ENCODE measurements at regions not wholly inside any gene's neighbourhood (a gene's known extent, or its start where the extent isn't known, plus 50 kb on each side); places are given as distances from the start of the nearest gene placed in this dataset.

- no peak for DNase-seq
- intact Hi-C loops (cut with DNase I), result no loop called here
- Histone ChIP-seq H3K27ac (no peak overlapping the region), H3K36me3 (no peaks in the 10 kb centered on the region), H3K27me3 (ENCODE audit: low read depth) (no peaks in the 10 kb centered on the region), H3K4me1 (no peaks in the 10 kb centered on the region), H3K4me3 (no peak overlapping the region), H3K9me3 (peaks cover 20% of the 10 kb centered on the region)
- no peak for TF ChIP-seq CTCF (IDR thresholded peaks at IDR 0.05)
- ATAC-seq, result no peak
These were observed 358.2 kb downstream of the RBM43 start for GRCh38 chr2:150903461-150903860.

GRCh38 chr2:150903055-150903454 lies 358.6 kb downstream of the RBM43 start:
- Histone ChIP-seq H3K9me3 (peaks cover 20% of the 10 kb centered on the region), H3K36me3 (no peaks in the 10 kb centered on the region), H3K27ac (no peak overlapping the region), H3K27me3 (ENCODE audit: low read depth) (no peaks in the 10 kb centered on the region), H3K4me3 (no peak overlapping the region), H3K4me1 (no peaks in the 10 kb centered on the region)
- ATAC-seq (no peak), DNase-seq (no peak)
- intact Hi-C loops (cut with DNase I), result no loop called here
- TF ChIP-seq CTCF (IDR thresholded peaks at IDR 0.05), result no peak

DNA sequence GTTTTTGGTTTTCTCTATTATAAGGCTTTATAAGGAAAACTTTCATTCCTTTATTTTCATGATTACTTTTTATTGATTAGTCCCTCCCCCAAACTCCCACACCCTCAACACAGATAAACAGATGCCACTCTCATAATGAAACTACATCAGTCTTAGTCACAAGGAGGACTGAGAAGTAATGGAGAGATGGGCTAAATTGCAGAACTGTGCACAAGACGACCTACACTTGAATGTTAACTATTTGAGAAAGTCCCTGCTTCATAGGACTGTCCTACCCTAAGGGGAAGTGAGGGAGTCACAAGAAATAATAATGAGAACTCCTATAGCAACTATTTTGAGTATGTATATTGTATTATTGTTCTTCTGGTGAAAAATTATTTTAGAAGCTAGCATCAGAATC lies 360.8 kb downstream of the RBM43 start:
- Histone ChIP-seq H3K36me3 (no peaks in the 10 kb centered on the region), H3K4me1 (no peaks in the 10 kb centered on the region), H3K27me3 (ENCODE audit: low read depth) (no peaks in the 10 kb centered on the region), H3K4me3 (no peak overlapping the region), H3K27ac (no peak overlapping the region), H3K9me3 (peaks cover 20% of the 10 kb centered on the region)
- intact Hi-C loops (cut with DNase I), result no loop called here
- TF ChIP-seq CTCF (IDR thresholded peaks at IDR 0.05), result no peak
- DNase-seq (no peak), ATAC-seq (no peak)

GRCh38 chr2:150895968-150896367 lies 365.7 kb downstream of the RBM43 start:
- Histone ChIP-seq H3K27ac (no peak overlapping the region), H3K36me3 (no peaks in the 10 kb centered on the region), H3K4me3 (no peak overlapping the region), H3K4me1 (no peaks in the 10 kb centered on the region), H3K9me3 (peaks cover 4% of the 10 kb centered on the region), H3K27me3 (ENCODE audit: low read depth) (no peaks in the 10 kb centered on the region)
- DNase-seq, result no peak
- ATAC-seq, result no peak
- intact Hi-C loops (cut with DNase I), result no loop called here
- no peak for TF ChIP-seq CTCF (IDR thresholded peaks at IDR 0.05)

DNA sequence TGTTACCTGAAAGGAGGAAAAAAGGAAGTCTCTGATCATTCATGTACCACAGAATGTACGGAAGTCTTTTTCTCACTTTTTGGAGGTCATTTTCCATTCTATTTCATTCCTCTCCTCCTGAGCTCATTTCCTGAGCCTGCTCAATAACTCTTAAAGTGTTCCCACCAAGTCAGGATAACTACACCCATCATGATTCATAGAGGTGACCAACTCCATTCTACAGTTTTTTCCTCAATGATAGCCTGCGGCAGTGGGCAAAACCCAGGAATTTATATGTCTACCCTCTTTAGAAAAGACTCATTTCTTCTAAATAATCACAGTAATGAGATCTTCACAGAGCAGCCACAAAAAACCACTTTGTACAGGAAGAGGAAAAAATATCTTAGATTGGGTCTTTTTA lies 372.5 kb downstream of the RBM43 start:
- DNase-seq (no peak), ATAC-seq (no peak)
- Histone ChIP-seq H3K9me3 (no peaks in the 10 kb centered on the region), H3K27ac (no peak overlapping the region), H3K36me3 (no peaks in the 10 kb centered on the region), H3K4me1 (no peaks in the 10 kb centered on the region), H3K4me3 (no peak overlapping the region), H3K27me3 (ENCODE audit: low read depth) (no peaks in the 10 kb centered on the region)
- no peak for TF ChIP-seq CTCF (IDR thresholded peaks at IDR 0.05)
- intact Hi-C loops (cut with DNase I), result no loop called here

DNA sequence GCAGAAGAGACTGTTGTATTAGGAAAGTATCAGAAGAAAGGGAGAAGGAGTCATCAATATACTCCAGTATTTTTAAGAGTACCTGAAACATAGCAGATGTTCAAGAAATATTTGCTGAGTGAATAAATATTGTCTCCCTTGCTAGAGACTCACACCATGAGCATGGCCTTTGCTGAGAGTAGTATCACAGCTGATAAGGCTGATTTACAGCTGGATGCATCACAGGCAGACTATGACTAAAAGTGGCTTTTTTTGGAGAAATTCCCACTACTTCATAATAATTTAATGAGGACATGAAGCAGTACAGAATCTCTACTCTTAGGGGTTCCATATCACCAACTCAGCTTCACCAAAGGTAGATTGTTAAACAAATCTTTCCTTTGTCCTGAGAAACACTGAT lies 373.3 kb downstream of the RBM43 start:
- Histone ChIP-seq H3K9me3 (no peaks in the 10 kb centered on the region), H3K36me3 (no peaks in the 10 kb centered on the region), H3K27me3 (ENCODE audit: low read depth) (no peaks in the 10 kb centered on the region), H3K4me3 (no peak overlapping the region), H3K4me1 (peaks cover 4% of the 10 kb centered on the region), H3K27ac (no peak overlapping the region)
- ATAC-seq (no peak), DNase-seq (no peak)
- TF ChIP-seq CTCF (IDR thresholded peaks at IDR 0.05), result no peak
- intact Hi-C loops (cut with DNase I), result no loop called here

All from lower lobe of right lung (tissue), 2 donors.